HFF-Myc (cell line): ENCODE measurements at regions not wholly inside any gene's neighbourhood (a gene's known extent, or its start where the extent isn't known, plus 50 kb on each side); places are given as distances from the start of the nearest gene placed in this dataset.

Experiments used
- DNase-seq: peaks from one replicate; pipeline ENCODE4 v3.0.0-alpha.2; 2011; ENCODE audit warnings: low read depth; ENCODE audit errors: extremely low read depth
- H3K4me3 ChIP-seq: replicated peaks from 2 replicates; pipeline ENCODE4 v1.5.1; 2011; ENCODE audit warnings: low read depth, mild to moderate bottlenecking, control low read depth, low read length
- TF ChIP-seq, protein P1 (sequence below): IDR thresholded peaks from 2 replicates; pipeline ENCODE4 v1.5.1; 2012; ENCODE audit warnings: mild to moderate bottlenecking, low read depth, low read length, control low read depth; ENCODE audit errors: missing control alignments

DNA sequence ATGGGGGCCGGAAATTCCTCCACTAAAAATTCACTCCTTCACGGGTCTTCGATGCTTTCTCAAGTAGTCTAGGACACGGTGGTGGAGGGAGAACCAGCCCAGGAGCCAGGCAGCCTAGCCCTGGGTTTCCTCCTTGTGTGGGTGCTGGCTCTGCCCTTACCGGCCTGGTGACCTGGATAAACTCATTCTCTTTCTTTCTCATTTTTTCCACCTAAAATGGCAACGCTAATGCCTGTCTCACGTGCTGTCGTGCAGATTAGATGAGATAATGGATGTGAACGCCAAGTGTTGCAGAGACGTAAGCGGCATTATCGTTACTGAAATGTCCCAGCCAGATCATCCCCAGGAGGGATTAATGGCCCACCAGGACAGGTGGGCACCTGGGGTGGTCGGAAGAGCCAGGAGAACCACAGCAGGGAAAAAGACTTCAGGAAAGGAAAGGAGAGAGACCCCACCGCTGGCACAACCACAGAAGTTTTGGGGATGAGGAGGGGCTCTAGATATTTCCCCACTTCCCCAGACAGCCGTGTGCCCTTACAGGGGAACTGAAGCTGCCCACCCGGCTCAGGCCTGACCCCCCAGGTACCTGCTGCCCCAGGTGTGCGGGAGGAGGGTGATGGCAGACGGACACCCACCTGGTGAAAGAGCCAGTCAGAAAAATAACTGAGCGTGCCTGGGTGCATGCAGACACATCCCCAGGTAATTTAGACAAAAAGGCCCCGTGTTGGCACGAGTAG is 100.8 kb upstream of the ASAP2 start:
- H3K4me3 ChIP-seq, result no peak overlapping the region
- TF ChIP-seq, protein P1, sequence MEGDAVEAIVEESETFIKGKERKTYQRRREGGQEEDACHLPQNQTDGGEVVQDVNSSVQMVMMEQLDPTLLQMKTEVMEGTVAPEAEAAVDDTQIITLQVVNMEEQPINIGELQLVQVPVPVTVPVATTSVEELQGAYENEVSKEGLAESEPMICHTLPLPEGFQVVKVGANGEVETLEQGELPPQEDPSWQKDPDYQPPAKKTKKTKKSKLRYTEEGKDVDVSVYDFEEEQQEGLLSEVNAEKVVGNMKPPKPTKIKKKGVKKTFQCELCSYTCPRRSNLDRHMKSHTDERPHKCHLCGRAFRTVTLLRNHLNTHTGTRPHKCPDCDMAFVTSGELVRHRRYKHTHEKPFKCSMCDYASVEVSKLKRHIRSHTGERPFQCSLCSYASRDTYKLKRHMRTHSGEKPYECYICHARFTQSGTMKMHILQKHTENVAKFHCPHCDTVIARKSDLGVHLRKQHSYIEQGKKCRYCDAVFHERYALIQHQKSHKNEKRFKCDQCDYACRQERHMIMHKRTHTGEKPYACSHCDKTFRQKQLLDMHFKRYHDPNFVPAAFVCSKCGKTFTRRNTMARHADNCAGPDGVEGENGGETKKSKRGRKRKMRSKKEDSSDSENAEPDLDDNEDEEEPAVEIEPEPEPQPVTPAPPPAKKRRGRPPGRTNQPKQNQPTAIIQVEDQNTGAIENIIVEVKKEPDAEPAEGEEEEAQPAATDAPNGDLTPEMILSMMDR, result no peak
- no peak for DNase-seq

DNA sequence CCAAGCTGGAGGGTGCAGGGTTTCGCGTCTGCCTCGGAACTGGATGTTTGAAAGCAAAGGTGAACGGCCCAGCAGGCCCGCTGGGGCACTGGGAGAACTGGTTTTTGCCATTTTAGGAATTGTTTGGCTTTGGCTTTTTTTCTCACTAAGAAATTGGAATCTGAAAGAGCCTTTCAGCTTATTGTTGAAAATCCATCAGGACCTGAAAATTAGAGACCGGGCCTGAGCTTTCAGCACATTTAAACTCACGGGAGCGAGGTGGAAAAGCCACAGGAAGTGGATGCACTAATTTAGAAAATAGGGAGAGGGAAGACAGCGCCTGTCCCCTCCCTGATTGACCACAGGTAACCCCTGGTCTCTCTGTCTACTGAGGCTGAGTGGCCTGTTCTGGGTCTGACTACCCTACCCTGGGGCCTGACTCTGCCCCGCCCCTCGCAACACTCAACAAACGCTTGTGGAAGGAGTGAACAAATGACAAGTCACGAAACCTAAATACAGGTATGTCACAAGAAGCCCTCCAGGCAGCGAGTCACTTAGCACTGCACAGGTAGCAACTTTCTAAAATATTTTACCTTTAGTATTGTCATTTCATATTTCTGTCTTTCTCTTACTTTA is 100.3 kb upstream of the MBOAT2 start:
- no peak overlapping the region for H3K4me3 ChIP-seq
- TF ChIP-seq, protein P1, result no peak
- no peak for DNase-seq

DNA sequence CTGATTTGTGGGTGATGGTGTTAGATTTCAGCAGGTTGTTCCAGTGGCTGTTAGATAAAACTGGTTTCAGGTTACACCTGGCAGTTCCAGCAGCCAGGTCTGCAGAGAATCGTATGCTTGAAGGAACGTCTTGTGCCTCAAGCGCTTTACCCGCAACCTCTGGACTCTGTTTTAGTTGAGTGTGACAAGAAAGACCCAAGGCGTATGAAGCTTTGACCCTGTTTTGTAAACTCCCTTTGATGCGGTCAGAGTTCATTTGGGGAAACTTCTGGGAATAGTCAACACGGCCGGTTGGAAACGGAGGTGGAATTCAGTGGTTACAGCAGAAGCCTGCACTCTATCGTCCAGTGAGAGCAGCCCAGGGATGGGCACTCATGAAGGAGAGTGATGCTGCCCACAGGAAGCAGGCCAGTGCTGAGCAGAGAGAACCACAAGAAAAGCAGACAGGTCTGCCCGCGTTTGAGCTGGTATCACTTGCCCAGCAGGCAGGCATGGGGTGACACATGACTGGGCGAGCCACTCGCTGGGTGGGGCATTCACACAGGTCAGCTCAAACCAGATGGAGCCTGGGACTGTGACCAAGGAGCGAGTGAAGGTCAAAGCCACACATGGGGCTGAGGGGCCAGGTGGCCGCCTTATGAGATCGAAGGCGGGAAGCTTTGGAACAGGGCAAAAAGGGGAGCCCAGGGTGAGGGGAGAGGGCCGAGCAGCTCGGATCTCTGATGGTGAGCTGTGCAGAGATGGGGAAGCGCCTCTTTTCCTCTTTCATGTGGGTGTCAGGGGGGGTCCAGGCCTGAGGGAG is 99.6 kb upstream of the MBOAT2 start:
- no peak for DNase-seq
- H3K4me3 ChIP-seq, result no peak overlapping the region
- TF ChIP-seq, protein P1, result no peak

DNA sequence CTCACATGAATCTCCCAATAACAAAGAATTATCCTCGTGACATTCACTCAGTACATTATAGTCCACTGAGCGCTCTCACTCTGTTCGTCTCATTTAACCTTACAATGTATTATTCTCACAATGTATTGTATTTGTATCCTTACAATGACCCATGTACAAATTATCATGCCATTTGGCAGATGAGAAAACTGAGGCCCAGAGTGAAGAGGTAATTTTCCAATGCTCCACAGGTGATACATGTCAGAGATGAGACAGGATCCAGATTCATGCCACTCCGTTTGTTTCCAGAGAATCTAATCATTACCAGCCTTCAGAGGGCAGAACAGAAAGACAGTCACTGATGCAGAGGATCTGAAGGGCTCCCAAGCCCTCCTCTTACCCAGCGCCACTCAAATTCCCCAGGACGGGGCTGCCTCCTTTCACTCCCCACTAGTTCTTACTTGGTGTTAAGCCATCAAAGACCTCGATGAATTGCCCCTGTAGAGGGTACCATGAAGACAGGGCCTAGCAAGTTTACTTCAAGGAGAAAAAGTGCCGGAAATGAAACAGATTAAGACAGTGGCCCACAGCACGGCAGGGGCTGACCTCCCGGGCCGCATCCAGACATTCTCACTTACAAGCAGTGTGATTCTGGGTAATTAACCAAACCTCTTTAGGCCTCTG is 98.4 kb upstream of the MBOAT2 start:
- DNase-seq, result no peak
- no peak overlapping the region for H3K4me3 ChIP-seq
- TF ChIP-seq, protein P1, result no peak

DNA sequence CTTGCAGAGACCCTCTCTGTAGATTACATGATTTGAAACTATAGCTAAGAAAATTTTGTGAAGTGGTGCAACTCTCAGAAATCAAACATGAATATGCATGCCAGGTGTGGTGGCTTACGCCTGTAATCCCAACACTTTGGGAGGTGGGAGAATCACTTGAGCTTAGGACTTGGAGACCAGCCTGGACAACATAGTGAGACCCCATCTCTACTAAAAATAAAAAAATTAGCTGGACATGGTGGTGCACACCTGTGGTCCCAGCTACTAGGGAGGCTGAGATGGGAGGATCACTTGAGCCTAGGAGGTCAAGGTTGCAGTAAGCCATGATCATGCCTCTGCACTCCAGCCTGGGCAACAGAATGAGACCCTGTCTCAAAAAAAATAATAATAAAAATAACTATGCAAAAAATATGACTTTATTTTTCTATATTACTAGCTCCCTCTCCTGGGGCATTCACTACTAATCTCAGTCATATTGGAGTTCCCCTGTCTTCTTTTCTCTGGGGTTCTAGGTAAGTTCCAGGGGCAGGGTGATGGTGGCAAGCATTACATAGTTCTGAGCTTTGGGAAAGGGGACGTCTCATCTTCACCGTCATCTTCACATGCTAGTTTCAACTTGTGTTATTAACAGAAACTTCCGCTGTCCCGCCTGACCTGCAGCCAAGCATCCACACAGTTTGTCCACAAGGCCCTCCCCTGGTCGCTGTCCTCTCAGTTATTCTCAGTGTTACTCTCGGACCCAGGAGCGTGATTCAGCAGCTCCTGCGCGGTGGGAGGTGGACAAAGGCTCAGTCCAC is 96.8 kb upstream of the MBOAT2 start:
- TF ChIP-seq, protein P1, result no peak
- no peak overlapping the region for H3K4me3 ChIP-seq
- no peak for DNase-seq

DNA sequence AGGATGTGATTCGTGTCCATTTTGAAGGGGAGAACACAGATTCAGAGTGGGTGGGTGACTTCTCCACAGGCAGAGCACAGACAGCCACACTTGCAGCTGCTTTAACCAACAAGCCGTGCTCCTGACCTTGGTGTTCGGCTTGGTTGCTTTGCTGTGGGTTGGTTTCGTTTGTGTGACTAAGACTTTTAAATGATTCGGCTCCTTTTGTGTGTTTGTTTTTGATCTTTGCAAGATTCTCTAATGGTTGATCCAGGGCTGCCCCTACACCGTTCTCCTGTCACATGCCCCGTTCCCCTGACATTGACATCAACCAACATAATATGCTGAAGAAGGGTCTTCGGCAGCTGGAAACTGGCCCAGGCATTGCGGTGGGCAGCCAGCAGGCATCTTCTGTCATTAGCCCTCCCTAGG is 95.9 kb upstream of the MBOAT2 start:
- no peak for DNase-seq
- H3K4me3 ChIP-seq, result no peak overlapping the region
- TF ChIP-seq, protein P1, result no peak
